GM19328 (cell line): ENCODE measurements at regions not wholly inside any gene's neighbourhood (a gene's known extent, or its start where the extent isn't known, plus 50 kb on each side); places are given as distances from the start of the nearest gene placed in this dataset.

Source experiments
- ATAC-seq: cut with Tn5 transposase; IDR thresholded peaks from one replicate; pipeline ENCODE4 v1.9.1; 2021; ENCODE audit warnings: mild to moderate bottlenecking, moderate library complexity; ENCODE audit not compliant: unreplicated experiment

GRCh38 chr19:28889941-28890670, 322.8 kb downstream of the UQCRFS1 start:
- ATAC-seq = no peak

GRCh38 chr19:28887920-28888618, 324.9 kb downstream of the UQCRFS1 start:
- ATAC-seq = no peak

- ATAC-seq = no peak
These were observed 326.2 kb downstream of the UQCRFS1 start for GRCh38 chr19:28886708-28887107.

- no peak for ATAC-seq
These were observed 327.0 kb downstream of the UQCRFS1 start for GRCh38 chr19:28885965-28886364.

- no peak for ATAC-seq
These were observed 328.0 kb downstream of the UQCRFS1 start for GRCh38 chr19:28884786-28885476.

GRCh38 chr19:28883241-28883693, 329.7 kb downstream of the UQCRFS1 start:
- no peak for ATAC-seq

- no peak for ATAC-seq
These were observed 330.1 kb downstream of the UQCRFS1 start for GRCh38 chr19:28882818-28883217.

- no peak for ATAC-seq
These were observed 331.3 kb downstream of the UQCRFS1 start for GRCh38 chr19:28881616-28882015.

- no peak for ATAC-seq
These were observed 332.1 kb downstream of the UQCRFS1 start for GRCh38 chr19:28880735-28881401.

- no peak for ATAC-seq
These were observed 333.9 kb downstream of the UQCRFS1 start for GRCh38 chr19:28878862-28879566.

- no peak for ATAC-seq
These were observed 336.3 kb downstream of the UQCRFS1 start for GRCh38 chr19:28876609-28877123.

GRCh38 chr19:28874742-28875141, 338.2 kb downstream of the UQCRFS1 start:
- ATAC-seq = no peak

GRCh38 chr19:28873301-28873700, 339.6 kb downstream of the UQCRFS1 start:
- no peak for ATAC-seq

GRCh38 chr19:28871099-28871725, 341.7 kb downstream of the UQCRFS1 start:
- no peak for ATAC-seq

GRCh38 chr19:28869459-28869858, 343.5 kb downstream of the UQCRFS1 start:
- no peak for ATAC-seq

GRCh38 chr19:28868836-28869235, 344.1 kb downstream of the UQCRFS1 start:
- no peak for ATAC-seq

- ATAC-seq = no peak
These were observed 345.0 kb downstream of the UQCRFS1 start for GRCh38 chr19:28867978-28868377.

GRCh38 chr19:28864577-28865042, 348.3 kb downstream of the UQCRFS1 start:
- no peak for ATAC-seq

GRCh38 chr19:28864024-28864503, 348.9 kb downstream of the UQCRFS1 start:
- no peak for ATAC-seq

- no peak for ATAC-seq
These were observed 350.7 kb downstream of the UQCRFS1 start for GRCh38 chr19:28862238-28862637.
